Fibroblast of peridontal ligament (primary cell): ENCODE measurements at regions not wholly inside any gene's neighbourhood (a gene's known extent, or its start where the extent isn't known, plus 50 kb on each side); places are given as distances from the start of the nearest gene placed in this dataset.

Source experiments
- DNase-seq: peaks from one replicate; pipeline ENCODE4 v3.0.0-alpha.2; 2010; ENCODE audit errors: extremely low read depth

DNA sequence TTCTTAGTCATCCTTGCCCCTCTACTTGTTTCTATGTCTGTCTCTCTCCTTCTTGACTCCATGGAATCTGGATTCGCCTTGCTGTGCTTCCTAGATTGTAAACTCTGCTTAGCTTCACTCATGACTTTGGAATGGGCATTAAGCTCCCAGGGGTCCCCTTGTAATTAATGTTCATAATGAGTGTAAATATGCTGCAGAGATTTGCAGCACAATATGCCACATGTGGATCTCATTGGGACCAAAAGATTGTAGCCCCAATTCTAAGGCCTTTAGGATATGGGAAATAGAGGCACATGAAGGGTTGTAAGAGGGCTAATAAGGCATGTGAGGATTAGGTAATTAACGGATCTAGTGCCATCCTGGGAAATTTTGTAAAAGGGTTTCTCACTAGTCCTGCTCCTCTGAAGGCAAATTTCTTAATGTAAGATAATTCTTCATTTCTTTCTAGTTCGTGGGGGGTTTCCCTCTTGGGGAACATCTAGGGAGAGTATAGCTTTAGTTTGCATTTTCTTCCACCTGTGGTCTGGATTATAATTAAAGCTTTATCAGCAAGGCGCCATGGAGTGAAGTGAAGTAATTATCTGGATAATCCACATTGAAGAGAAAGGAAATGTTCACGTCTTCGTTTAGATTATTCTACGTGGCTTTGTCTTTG, 659.2 kb upstream of the PLXNA2 start:
- DNase-seq = no peak

DNA sequence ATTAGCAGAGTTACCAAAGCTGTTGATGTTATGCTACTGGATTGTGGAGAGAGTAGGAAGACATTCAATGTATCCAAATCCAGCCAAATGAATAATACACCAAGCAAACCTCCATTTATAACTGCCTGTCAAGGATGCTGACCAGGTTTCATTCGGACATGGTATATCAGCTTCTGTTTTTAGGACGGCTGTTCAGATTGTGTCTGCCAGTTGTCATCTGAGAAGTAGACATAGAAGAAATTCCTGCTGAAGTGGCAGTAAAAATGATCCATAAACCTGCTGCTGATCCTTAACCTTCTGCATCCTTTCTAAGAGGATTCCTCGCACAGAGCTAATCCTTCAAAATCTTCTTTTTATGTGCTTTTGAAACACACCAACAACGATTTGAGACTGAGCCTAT, 663.6 kb upstream of the PLXNA2 start:
- no peak for DNase-seq

- no peak for DNase-seq
These were observed 665.1 kb upstream of the PLXNA2 start for GRCh38 chr1:208909011-208909984.

- DNase-seq = no peak
These were observed 666.0 kb upstream of the PLXNA2 start for GRCh38 chr1:208910161-208910560.

DNA sequence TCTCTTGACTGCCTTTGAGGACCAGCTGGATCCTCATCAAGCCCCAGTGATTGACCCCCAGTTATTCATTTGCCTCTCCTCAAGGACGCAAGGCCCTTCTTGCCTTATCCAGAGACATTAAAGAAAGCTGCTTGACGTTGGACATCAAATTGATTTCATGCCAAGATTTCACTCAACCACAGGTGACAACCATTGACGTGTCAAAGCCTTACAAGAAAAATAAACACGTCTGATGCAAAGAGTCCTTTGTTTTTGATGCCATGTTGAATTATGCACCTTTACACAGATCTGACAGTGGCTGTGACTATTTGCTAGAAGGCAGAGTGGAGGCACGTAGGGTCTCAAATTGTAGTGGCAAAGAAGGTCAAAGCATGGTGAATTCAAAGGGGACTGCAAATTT, 666.2 kb upstream of the CAMK1G start:
- no peak for DNase-seq

DNA sequence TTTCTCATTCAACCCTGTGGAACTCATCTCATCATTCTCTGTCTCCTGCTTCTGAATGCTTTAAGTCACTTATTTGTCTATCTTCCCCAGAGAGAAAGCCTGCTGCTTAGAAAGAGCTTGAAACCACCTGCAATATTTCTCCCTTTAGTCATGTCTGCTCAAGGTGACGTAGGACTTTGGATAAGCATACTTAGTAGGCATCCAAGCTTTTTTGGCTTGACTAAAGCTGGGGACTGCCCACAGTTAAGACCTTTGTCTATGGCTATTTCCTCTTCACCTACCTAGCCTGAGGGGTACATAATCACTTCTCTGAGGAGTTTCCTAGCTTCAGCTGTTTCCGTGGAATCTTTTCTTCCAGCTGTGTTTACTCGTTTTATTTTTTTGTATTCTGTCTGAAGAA, 665.8 kb upstream of the CAMK1G start:
- DNase-seq = no peak

DNA sequence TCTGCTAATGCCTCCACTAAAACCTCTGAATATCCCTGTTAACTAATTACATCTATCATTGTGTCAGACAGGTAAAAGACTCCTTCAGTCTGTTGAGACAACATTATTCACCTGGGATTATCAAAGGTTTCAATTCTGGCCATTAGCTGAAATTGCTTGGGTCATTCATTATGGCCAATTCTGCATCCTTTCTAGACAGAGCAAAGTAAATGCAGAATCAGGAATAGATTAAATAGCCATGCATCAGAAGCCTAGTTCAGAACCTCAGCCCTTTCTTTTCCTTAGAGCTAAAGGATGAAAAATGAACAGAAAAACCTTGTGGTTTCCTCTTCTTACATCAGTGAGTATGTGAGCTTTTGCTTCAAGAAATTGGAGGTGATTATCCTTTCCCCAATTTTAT, 665.4 kb upstream of the CAMK1G start:
- DNase-seq = no peak

DNA sequence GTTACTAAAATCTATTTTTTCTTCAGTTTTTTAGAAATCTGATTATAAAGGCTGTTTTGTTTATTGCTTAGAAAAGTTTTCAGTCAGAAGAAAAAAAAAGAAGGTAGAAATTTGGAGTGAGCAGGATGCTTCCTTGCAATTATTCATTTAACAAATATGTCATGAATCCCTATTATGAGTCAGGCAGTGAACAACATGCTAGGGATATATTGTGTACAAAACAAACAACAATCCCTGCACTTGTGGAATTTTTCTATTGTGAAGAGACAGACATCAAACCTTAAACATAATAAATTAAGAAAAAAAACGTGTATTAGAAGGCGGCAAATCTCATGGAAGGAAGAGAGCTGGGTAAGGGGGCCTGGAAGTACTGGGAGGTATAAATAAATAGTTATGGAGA, 664.1 kb upstream of the CAMK1G start:
- DNase-seq = no peak

DNA sequence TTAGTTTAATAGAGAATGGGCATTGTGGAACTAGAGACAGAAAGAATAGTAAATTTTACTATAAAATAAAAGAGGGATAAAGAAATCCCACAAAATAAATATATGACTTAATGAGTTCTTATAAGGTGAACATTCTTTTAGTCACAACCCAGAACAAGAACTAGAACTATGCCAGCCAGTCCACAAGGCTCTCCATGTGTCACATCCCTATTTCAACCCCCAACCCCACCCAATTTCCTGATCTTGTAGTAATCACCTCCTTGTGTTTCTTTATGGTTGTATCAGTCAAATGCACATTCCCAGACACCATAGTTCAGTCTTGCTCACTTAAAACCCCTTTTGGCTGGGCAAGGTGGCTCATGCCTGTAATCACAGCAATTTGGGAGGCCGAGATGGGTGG, 662.3 kb upstream of the CAMK1G start:
- DNase-seq = no peak

DNA sequence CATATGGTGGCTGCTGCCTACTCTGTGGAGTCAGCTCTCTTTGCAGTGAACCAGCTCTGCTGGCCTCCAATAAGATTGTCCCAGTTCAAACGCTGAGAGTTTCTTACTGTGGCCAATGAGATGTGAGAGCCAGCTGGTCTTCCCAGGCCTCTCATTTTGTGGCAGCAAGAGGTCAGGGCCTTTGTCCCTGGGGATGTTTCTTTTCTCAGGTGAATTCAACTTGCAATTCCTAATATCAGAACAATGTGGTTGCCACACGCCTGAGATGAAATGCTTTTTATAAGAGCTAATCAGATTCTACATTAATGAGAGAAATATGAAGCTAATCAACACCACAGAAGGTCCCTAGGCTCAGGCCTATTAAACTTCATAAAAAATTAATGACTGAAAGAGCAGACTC, 660.1 kb upstream of the CAMK1G start:
- no peak for DNase-seq

GRCh38 chr1:208923946-208924720, 659.4 kb upstream of the CAMK1G start:
- DNase-seq = no peak

- DNase-seq = no peak
These were observed 658.6 kb upstream of the CAMK1G start for GRCh38 chr1:208924928-208925327.

DNA sequence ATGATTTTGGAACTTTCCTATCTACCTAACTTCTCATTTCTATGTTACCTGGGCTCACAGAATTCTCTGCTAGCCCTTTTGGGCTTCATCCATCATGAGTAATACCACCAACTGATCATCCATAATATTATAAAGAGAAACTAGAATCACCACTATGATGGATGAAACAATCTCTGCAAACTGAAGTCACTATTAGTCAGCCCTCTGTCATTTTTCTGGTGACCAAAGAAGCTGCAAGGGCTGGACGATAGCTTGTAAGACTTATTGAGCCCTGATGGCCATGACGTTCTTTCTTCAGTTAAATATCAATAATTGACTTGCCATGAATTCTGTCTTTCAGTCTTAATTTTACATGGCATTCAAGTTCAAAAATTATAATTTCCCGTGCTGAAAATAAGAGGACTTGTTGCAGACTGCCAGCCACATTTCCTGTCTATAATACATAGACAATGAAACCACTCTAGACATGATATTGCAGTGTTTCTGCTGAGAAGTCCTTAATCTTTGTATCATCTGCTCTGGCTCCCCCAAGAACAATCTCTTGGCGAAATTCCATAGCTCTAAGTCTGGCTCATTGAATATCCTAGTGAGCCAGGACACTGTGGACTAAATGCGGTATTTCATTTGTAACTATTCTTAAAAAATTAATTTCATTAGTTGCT, 655.0 kb upstream of the CAMK1G start:
- no peak for DNase-seq

DNA sequence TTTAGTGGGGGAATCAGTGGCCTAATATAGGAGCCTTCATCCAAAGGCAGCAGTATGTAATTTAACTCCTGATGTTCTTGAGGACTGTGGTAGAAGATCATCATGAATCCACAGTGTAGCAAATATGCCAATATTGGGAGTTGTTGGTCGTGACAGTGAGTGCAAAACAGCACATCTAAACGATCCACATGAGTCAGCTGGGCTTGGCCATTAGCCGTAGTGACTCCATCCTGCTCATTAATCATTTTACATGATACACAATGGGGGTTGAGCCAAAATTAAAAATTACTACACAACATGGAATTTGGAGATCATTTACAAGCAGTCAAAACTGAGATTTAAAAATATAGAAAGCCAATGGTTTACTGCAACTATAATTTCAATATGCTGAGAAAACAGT, 653.9 kb upstream of the CAMK1G start:
- DNase-seq = no peak

DNA sequence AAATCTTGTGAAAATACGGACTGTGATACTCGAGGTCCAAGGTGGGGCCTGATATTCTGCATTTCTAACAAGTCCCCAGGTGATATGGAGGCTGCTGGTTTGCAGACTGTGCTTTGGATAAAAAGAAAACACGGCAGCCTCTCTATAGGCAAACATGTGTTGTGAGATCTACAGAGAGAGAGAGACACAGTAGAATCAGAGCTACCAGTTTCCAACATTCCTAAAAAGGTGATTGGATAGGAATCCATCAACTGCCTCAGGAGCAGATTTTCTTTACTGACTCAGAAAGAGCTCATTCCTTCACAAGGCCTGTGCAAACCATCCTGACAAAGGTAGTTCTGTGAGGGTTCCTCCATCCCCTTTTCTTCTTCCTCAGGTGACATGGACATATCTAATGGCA, 651.6 kb upstream of the CAMK1G start:
- DNase-seq = no peak

GRCh38 chr1:208933984-208934525, 649.5 kb upstream of the CAMK1G start:
- DNase-seq = no peak

DNA sequence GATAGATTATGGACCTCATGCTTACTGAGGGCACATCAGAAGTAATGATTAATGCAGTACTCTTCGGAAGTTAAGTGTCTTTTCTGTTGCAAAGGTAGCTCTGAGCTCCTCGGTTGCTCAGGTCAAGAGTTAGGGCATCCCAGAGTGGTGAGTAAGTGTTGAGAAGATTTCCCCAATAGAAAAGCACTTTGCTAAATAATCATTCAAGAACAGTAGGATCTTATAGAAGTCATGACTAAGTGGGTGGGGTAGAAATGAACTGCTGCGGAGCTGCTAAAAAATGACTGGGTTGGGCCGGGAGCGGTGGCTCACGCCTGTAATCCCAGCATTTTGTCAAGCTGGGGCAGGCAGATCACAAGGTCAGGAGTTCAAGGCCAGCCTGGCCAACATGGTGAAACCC, 648.6 kb upstream of the CAMK1G start:
- no peak for DNase-seq

GRCh38 chr1:208935517-208936187, 647.9 kb upstream of the CAMK1G start:
- DNase-seq = no peak

DNA sequence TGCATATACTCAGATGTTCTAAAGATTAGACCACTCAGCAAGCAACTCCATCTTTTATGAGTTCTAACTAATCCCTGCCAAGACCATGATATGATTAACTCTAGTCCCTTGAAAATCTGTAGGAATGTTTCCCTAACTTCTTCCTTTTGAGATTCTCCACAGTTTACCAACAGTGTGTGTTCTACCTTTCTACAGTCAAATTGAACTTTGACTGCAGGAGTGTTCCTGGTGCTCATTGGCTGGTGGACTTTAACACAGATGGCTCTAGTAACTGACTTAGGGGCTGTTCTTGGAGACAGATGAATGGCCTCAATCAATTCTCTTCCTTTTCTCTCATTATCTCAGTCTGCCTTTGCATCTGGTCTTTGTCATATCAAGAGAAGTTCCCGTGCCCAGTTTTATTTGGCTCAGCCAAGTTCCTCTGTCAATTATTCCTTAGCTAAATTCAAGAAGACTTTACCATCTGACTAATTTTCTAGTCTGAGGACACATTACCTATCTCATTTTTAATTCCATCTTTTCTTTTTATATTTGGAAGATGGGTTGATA, 643.9 kb upstream of the CAMK1G start:
- no peak for DNase-seq

DNA sequence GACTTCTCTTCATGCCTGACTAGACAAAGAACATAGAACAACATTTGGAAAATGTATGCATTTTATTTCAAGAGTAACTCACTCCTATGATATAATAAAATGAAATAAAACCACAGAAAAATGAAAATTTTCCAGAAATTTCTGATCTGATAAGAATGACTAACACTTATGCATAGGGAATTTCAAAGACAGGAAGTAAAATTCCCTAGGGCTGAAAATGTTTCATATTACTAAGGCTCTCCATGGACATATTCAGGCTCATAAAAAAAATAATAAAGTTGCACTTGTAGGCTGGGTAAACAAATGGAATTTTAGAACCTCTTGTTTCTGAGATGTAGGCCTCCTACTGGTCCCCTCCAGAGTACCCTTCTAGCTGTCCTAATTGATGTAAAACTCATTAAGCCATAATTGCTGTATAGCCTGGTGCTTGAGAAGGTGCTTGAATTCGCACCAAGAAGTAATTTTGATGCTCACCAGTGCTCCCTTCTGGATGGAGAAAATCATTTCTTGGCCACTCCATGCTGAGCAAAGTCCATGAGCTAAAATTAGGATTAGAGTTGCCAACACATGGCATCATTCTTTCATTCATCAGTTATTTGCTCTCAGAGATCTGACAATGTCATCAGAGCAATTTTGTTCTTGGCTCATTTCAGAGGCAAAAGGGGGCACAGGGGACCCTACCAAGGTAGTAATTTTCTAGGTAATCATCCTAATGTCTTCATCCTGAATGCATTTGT, 641.0 kb upstream of the CAMK1G start:
- no peak for DNase-seq
